Esophagus muscularis mucosa (tissue), 4 donors: ENCODE measurements at regions not wholly inside any gene's neighbourhood (a gene's known extent, or its start where the extent isn't known, plus 50 kb on each side); places are given as distances from the start of the nearest gene placed in this dataset.

Source experiments
- DNase-seq: peaks from one replicate; pipeline ENCODE4 v3.0.0-alpha.2; 2017; ENCODE audit errors: extremely low spot score
- H3K27ac ChIP-seq, 4 donors: fragments of 200-600 bp; sonication (generic); replicated peaks in 1 of 4; 1 replicate in 3 of 4; 2 replicates in 1 of 4; pipeline ENCODE4 v1.5.1; 2016 to 2019; ENCODE audit warnings: mild to moderate bottlenecking in 1 of 4
- H3K27me3 ChIP-seq, 4 donors: fragments of 200-600 bp; sonication (generic); one replicate each; pipeline versions ENCODE4 v1.5.1 to v1.6.0; 2016 to 2019
- H3K36me3 ChIP-seq, 4 donors: fragments of 200-600 bp; sonication (generic); one replicate each; pipeline ENCODE4 v1.5.1; 2016 to 2019
- H3K4me1 ChIP-seq, 4 donors: fragments of 200-600 bp; sonication (generic); one replicate each; pipeline ENCODE4 v1.5.1; 2016 to 2019
- H3K4me3 ChIP-seq, 4 donors: fragments of 200-600 bp; sonication (generic); 1 replicate in 2 of 4; 2 replicates in 2 of 4; pipeline ENCODE4 v1.5.1; 2016 to 2019; ENCODE audit warnings: mild to moderate bottlenecking in 4 of 4, moderate library complexity in 1 of 4
- H3K9me3 ChIP-seq, 4 donors: fragments of 200-600 bp; sonication (generic); 1 replicate in 3 of 4; 2 replicates in 1 of 4; pipeline ENCODE4 v1.5.1; 2016 to 2019
- EP300 ChIP-seq: sonication (generic); formaldehyde crosslinking; IDR thresholded peaks from one replicate; pipeline ENCODE4 v1.6.1; 2017; ENCODE audit warnings: antibody characterized with exemption
- POLR2A ChIP-seq: fragments of 450-650 bp; IDR thresholded peaks from one replicate; pipeline ENCODE4 v1.6.1; 2017; ENCODE audit warnings: antibody characterized with exemption, moderate library complexity, mild to moderate bottlenecking, low read depth
- POLR2AphosphoS5 ChIP-seq, 2 donors: sonication (generic); formaldehyde crosslinking; IDR thresholded peaks; one replicate each; pipeline ENCODE4 v1.6.1; 2017; ENCODE audit warnings: antibody characterized with exemption in 2 of 2
- WGBS: methylation state at CpG from one replicate; pipeline ENCODE4 v1.1.5; 2018; 5-methylcytosine and 5-hydroxymethylcytosine counted together
- intact Hi-C: fragments of 100-400 bp; cut with DNase I; formaldehyde crosslinking; loops from one replicate; pipeline ENCODE4 v1.15.1; 2023
- TF ChIP-seq, protein P1 (sequence below), 3 experiments: fragments of 200-600 bp in 2 of 3; fragments of 450-650 bp in 1 of 3; sonication (generic) in 2 of 3; IDR thresholded peaks; one replicate each; pipeline ENCODE4 v1.5.1; 2017 to 2019; ENCODE audit warnings: antibody characterized with exemption in 3 of 3, mild to moderate bottlenecking in 2 of 3, moderate library complexity in 1 of 3

DNA sequence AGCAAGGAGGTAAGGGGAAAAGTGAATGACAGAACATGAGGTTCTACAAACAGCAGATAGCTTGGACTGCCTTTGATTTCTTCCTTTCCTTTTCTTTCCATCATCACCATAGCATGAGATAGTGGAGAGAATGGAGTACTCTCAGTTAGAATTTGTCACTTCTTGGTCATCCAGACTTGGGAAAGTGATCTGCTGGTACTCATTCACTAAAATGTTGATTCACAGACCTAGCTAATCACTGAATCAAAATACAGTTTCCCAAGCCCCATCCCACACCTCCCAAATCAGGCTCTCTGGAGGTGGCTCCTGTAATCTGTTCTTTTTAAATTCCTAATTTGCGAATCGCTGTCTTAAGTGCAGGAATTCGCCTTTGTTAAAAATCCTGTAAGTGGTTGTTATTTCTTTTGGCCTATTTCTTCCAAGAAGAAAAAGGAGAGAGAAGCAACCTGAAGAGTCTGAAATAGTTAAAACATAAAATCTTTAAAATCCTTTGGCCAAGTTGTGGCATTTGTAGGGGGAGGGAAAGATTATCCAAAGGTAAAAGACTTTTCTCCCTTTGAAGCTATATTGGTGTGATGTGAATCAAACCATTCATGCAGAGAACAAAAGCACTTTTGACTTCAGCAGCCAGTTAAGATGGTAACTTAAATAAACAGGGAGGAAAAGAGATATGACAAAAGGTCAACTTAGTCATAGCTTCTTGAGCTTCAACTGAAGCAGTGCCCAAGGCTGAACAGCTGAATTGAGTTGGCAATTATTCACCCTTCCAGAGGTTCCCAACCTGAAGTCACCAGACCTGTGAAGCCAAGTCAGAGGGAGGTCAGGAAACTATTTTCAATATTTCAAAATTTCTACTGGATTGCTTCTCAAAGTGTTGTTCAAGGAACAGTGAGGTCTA is 255.1 kb upstream of the KRR1 start:
- TF ChIP-seq POLR2AphosphoS5 (IDR thresholded peaks at IDR 0.05) (no peak), EP300 (no peak), POLR2A (no peak)
- TF ChIP-seq, protein P1, sequence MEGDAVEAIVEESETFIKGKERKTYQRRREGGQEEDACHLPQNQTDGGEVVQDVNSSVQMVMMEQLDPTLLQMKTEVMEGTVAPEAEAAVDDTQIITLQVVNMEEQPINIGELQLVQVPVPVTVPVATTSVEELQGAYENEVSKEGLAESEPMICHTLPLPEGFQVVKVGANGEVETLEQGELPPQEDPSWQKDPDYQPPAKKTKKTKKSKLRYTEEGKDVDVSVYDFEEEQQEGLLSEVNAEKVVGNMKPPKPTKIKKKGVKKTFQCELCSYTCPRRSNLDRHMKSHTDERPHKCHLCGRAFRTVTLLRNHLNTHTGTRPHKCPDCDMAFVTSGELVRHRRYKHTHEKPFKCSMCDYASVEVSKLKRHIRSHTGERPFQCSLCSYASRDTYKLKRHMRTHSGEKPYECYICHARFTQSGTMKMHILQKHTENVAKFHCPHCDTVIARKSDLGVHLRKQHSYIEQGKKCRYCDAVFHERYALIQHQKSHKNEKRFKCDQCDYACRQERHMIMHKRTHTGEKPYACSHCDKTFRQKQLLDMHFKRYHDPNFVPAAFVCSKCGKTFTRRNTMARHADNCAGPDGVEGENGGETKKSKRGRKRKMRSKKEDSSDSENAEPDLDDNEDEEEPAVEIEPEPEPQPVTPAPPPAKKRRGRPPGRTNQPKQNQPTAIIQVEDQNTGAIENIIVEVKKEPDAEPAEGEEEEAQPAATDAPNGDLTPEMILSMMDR (IDR thresholded peaks at IDR 0.05) = no peak
- intact Hi-C loops = no loop called here
- DNase-seq = no peak
- Histone ChIP-seq H3K9me3 (no peaks in the 10 kb centered on the region), H3K36me3 (no peaks in the 10 kb centered on the region), H3K27ac (no peak overlapping the region), H3K4me1 (peaks cover 0 to 8% (median 0%) of the 10 kb centered on the region in 4 donors), H3K27me3 (no peaks in the 10 kb centered on the region), H3K4me3 (no peak overlapping the region)
- 92% methylated on average over 3 of the region's 3 CpGs for WGBS

DNA sequence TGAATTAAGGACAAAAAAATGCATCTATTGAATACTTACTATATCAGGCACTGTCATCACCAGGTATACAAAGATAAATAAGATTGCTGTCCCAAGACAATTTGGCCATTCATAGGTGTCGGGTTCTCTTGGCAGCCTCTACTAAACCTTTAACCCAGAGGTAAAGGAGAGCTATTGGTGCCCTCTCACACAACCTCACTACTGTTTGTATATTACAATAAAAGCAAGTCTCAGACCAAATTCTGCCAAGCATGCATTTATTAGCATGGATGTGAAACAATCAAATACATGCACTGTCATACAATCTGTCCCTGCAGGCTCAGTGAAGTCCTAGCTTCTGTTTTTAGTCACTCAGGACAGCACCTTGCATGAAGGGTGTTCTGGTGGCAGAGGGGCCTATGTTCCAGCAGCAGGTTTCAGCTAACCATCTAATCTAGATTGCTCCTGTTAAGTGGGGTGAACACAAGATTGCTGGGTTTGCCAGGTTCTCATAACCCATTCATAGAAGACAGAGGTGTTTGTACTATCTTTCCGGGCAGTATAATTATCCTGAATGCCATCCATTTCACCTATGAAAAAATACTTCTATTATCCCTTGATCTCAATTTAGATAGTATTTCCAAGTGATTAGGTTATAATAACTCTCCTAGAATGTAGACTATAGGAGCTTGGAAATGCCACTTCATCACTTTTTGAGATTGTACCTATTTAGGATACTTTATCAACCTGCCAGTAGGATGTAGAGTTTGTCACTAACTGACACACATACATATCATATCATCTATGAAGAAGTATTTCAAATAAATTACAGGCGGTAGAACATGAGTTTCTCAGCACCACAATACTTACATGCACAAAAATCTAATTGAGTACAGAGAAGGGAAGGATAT is 254.0 kb upstream of the KRR1 start:
- Histone ChIP-seq H3K4me1 (peaks cover 0 to 8% (median 0%) of the 10 kb centered on the region in 4 donors), H3K36me3 (no peaks in the 10 kb centered on the region), H3K27me3 (no peaks in the 10 kb centered on the region), H3K27ac (no peak overlapping the region), H3K4me3 (no peak overlapping the region), H3K9me3 (no peaks in the 10 kb centered on the region)
- WGBS = 99% methylated on average over 3 of the region's 3 CpGs
- TF ChIP-seq, protein P1 (IDR thresholded peaks at IDR 0.05) = no peak
- no peak for TF ChIP-seq EP300
- TF ChIP-seq POLR2A = no peak
- TF ChIP-seq POLR2AphosphoS5 (IDR thresholded peaks at IDR 0.05) = no peak
- intact Hi-C loops = no loop called here
- no peak for DNase-seq

DNA sequence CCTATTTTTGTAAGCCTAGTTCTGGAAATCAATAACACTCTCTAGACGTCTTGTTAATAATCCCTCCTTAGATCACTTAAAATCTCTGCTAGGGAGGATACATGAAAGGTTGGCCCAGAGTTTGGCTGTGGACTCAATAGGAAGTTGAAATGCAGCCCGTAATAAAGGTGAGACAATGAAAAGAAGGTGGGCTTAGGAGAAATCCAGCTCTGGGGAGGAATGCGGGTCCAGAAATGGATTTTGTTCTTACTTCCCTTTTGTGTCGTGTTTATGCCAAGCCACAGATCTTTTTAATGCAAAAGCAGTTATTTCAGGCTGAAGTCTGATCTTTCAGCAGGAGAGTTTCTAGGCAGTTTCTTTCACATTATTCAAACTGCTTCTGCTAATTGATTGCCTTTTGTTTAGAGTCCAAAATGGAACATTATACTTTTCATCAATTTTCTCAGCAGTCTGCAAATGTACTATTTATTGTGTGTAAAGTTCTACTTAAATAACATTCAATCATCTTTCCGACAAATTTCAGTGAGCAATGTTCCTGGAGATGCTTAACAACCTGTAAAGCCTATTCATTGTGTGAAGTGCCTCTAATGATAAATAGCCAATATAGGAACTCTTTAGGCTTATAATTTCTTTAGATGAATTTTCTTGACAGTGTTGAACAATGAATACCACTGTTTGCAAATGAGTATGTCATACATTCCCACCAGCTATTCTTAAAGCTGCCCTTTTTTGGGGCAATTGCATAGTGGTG is 252.9 kb upstream of the KRR1 start:
- 68% methylated on average over 5 of the region's 5 CpGs for WGBS
- DNase-seq = no peak
- Histone ChIP-seq H3K4me1 (peaks cover 0 to 8% (median 0%) of the 10 kb centered on the region in 4 donors), H3K36me3 (no peaks in the 10 kb centered on the region), H3K9me3 (no peaks in the 10 kb centered on the region), H3K27ac (no peak overlapping the region), H3K4me3 (no peak overlapping the region), H3K27me3 (no peaks in the 10 kb centered on the region)
- TF ChIP-seq, protein P1 (IDR thresholded peaks at IDR 0.05) = no peak
- intact Hi-C loops = no loop called here

DNA sequence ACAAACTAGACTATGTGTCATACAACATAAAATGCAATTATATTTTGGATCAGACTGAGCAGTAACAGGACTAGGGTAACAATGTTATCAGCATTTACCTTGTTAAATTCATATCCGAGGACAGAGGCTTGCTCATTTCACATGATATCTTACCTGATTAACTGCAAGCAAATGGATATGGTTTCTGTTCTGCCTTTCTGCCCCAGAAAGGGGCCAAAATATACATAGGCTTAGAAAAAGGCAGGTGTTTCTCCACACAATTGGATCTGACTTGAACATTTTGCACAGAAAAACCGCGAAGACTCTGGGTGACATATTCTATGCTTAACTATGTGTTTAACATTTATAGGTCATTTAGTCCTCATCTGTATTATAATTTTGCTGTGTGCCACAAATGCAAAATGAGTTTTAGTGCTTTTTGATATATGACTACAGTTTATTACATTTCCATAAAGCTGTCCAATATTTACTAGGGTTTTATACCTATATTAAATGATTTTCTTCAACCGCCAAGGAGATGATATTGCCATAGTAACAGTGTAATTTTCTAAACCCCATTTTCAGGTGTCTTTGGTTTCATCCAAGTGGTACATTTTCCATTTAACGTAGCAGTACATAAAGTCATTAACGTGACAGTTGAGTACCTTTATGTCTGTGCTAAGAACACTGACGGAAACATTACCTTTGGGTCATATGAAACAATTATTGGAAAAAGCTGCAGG is 249.3 kb upstream of the KRR1 start:
- H3K4me1 ChIP-seq = no peaks in the 10 kb centered on the region
- 92% methylated on average over 7 of the region's 7 CpGs for WGBS
- H3K36me3 ChIP-seq = no peaks in the 10 kb centered on the region
- H3K9me3 ChIP-seq = no peaks in the 10 kb centered on the region
- TF ChIP-seq, protein P1 (IDR thresholded peaks at IDR 0.05) = no peak
- TF ChIP-seq POLR2AphosphoS5 (IDR thresholded peaks at IDR 0.05) = no peak
- TF ChIP-seq POLR2A = no peak
- TF ChIP-seq EP300 = no peak
- no peak overlapping the region for H3K27ac ChIP-seq
- no peaks in the 10 kb centered on the region for H3K27me3 ChIP-seq
- H3K4me3 ChIP-seq = no peak overlapping the region
- intact Hi-C loops = no loop called here
- DNase-seq = no peak
